ENCODE measurements at regions not wholly inside any gene's neighbourhood (a gene's known extent, or its start where the extent isn't known, plus 50 kb on each side); places are given as distances from the start of the nearest gene placed in this dataset.

GRCh38 chr2:240323601-240324291 is 111.7 kb upstream of the GPC1 start:
- H3K9me3 Mint-ChIP-seq, result no peaks in the 10 kb centered on the region
- no peaks in the 10 kb centered on the region for H3K36me3 Mint-ChIP-seq
- ATAC-seq, result no peak
- peak in 1 of 2 donors; percentile 50 for DNase-seq (ENCODE audit: low spot score in 2 of 2)
- H3K27ac Mint-ChIP-seq, result no peak overlapping the region

- Mint-ChIP-seq H3K36me3 (no peaks in the 10 kb centered on the region), H3K27ac (no peak overlapping the region), H3K9me3 (no peaks in the 10 kb centered on the region)
These were observed 111.0 kb upstream of the GPC1 start for GRCh38 chr2:240324312-240325015.

GRCh38 chr2:240325016-240326007 is 110.2 kb upstream of the GPC1 start:
- Mint-ChIP-seq H3K9me3 (peaks cover 0 to under 1% of the 10 kb centered on the region in 2 donors), H3K27ac (no peak overlapping the region), H3K36me3 (no peaks in the 10 kb centered on the region)
- DNase-seq (ENCODE audit: low spot score in 2 of 2) (peak in 1 of 2 donors; percentile 4), ATAC-seq (no peak)

More at GRCh38 chr2:240324312-240325015, 111.0 kb upstream of the GPC1 start:
- no peak for ATAC-seq
- DNase-seq (ENCODE audit: low spot score in 2 of 2), result peak in 1 of 2 donors; percentile 45

- DNase-seq (ENCODE audit: low spot score in 2 of 2) (no peak), ATAC-seq (no peak)
- Mint-ChIP-seq H3K27ac (no peak overlapping the region), H3K9me3 (peaks cover 0 to 5% of the 10 kb centered on the region in 2 donors), H3K36me3 (no peaks in the 10 kb centered on the region)
These were observed 109.2 kb upstream of the GPC1 start for GRCh38 chr2:240326246-240326645.

- ATAC-seq, result no peak
- DNase-seq (ENCODE audit: low spot score in 2 of 2), result peak in 1 of 2 donors; percentile 31
- Mint-ChIP-seq H3K27ac (no peak overlapping the region), H3K9me3 (peaks cover under 1 to 7% of the 10 kb centered on the region in 2 donors), H3K36me3 (peaks cover 0 to 6% of the 10 kb centered on the region in 2 donors)
These were observed 108.6 kb upstream of the GPC1 start for GRCh38 chr2:240326886-240327285.

- DNase-seq (ENCODE audit: low spot score in 2 of 2) (peak in 1 of 2 donors; percentile 16), ATAC-seq (no peak)
- Mint-ChIP-seq H3K36me3 (peaks cover 0 to 9% of the 10 kb centered on the region in 2 donors), H3K27ac (no peak overlapping the region), H3K9me3 (peaks cover 7 to 9% of the 10 kb centered on the region in 2 donors)
These were observed 107.9 kb upstream of the GPC1 start for GRCh38 chr2:240327566-240327965.

GRCh38 chr2:240328526-240328925 is 106.9 kb upstream of the GPC1 start:
- no peak overlapping the region for H3K27ac Mint-ChIP-seq
- peaks cover 7 to 9% of the 10 kb centered on the region in 2 donors for H3K9me3 Mint-ChIP-seq
- ATAC-seq (no peak), DNase-seq (ENCODE audit: low spot score in 2 of 2) (peak in 1 of 2 donors; percentile 9)
- peaks cover 0 to 9% of the 10 kb centered on the region in 2 donors for H3K36me3 Mint-ChIP-seq

- Mint-ChIP-seq H3K9me3 (peaks cover 7 to 9% of the 10 kb centered on the region in 2 donors), H3K36me3 (peaks cover 0 to 9% of the 10 kb centered on the region in 2 donors), H3K27ac (no peak overlapping the region)
- DNase-seq (ENCODE audit: low spot score in 2 of 2) (no peak), ATAC-seq (no peak)
These were observed 106.3 kb upstream of the GPC1 start for GRCh38 chr2:240329116-240329665.

- peaks cover 7 to 9% of the 10 kb centered on the region in 2 donors for H3K9me3 Mint-ChIP-seq
- no peak for ATAC-seq
- H3K27ac Mint-ChIP-seq, result no peak overlapping the region
- DNase-seq (ENCODE audit: low spot score in 2 of 2), result no peak
- peaks cover 0 to 9% of the 10 kb centered on the region in 2 donors for H3K36me3 Mint-ChIP-seq
These were observed 105.7 kb upstream of the GPC1 start for GRCh38 chr2:240329778-240330177.

GRCh38 chr2:240333985-240334384 is 101.5 kb upstream of the GPC1 start:
- no peak overlapping the region for H3K27ac Mint-ChIP-seq
- ATAC-seq (no peak), DNase-seq (ENCODE audit: low spot score in 2 of 2) (no peak)
- H3K9me3 Mint-ChIP-seq, result peaks cover 7 to 9% of the 10 kb centered on the region in 2 donors
- H3K36me3 Mint-ChIP-seq, result peaks cover 0 to 9% of the 10 kb centered on the region in 2 donors

GRCh38 chr2:240335061-240335460 is 100.4 kb upstream of the GPC1 start:
- Mint-ChIP-seq H3K9me3 (peaks cover 7 to 9% of the 10 kb centered on the region in 2 donors), H3K36me3 (peaks cover 0 to 9% of the 10 kb centered on the region in 2 donors), H3K27ac (no peak overlapping the region)
- peak in 1 of 2 donors; percentile 56 for ATAC-seq
- no peak for DNase-seq (ENCODE audit: low spot score in 2 of 2)

- ATAC-seq (no peak), DNase-seq (ENCODE audit: low spot score in 2 of 2) (peak in 1 of 2 donors; percentile 3)
- Mint-ChIP-seq H3K27ac (no peak overlapping the region), H3K9me3 (peaks cover 2 to 6% of the 10 kb centered on the region in 2 donors), H3K36me3 (peaks cover 0 to 2% of the 10 kb centered on the region in 2 donors)
These were observed 98.5 kb upstream of the GPC1 start for GRCh38 chr2:240336820-240337427.

- ATAC-seq, result no peak
- Mint-ChIP-seq H3K36me3 (no peaks in the 10 kb centered on the region), H3K27ac (no peak overlapping the region), H3K9me3 (no peaks in the 10 kb centered on the region)
- DNase-seq (ENCODE audit: low spot score in 2 of 2), result peak in 1 of 2 donors; percentile 7
These were observed 97.2 kb upstream of the GPC1 start for GRCh38 chr2:240338274-240338673.

- peaks cover 0 to 4% of the 10 kb centered on the region in 2 donors for H3K9me3 Mint-ChIP-seq
- no peak for ATAC-seq
These were observed 95.8 kb upstream of the GPC1 start for GRCh38 chr2:240339411-240340360.

GRCh38 chr2:240340361-240340761 is 95.1 kb upstream of the GPC1 start:
- peak in 1 of 2 donors; percentile 33 for DNase-seq (ENCODE audit: low spot score in 2 of 2)
- no peak for ATAC-seq
- Mint-ChIP-seq H3K27ac (no peak overlapping the region), H3K9me3 (peaks cover 0 to 8% of the 10 kb centered on the region in 2 donors), H3K36me3 (no peaks in the 10 kb centered on the region)

More at GRCh38 chr2:240339411-240340360, 95.8 kb upstream of the GPC1 start:
- DNase-seq (ENCODE audit: low spot score in 2 of 2), result peak in 1 of 2 donors; percentile 45
- Mint-ChIP-seq H3K27ac (peak overlapping the region in 1 of 2 donors; percentile 62), H3K36me3 (no peaks in the 10 kb centered on the region)

Data from activated naive CD4-positive, alpha-beta T cell treated with anti-CD3 and anti-CD28 coated beads, Interleukin-2, amount 50 U/mL, for 72 hours (primary cell).